ENCODE measurements at regions not wholly inside any gene's neighbourhood (a gene's known extent, or its start where the extent isn't known, plus 50 kb on each side); places are given as distances from the start of the nearest gene placed in this dataset.
"Not testable (repeated sequence)": the region's sequence is repeated elsewhere in the genome, so short reads cannot be mapped to it uniquely, and the experiment has no call there.

GRCh38 chr4:164251257-164251656, 502.7 kb upstream of the SMIM31 start:
- no peak for DNase-seq (ENCODE audit: low read depth)
- TF ChIP-seq CTCF (IDR thresholded peaks at IDR 0.05; ENCODE audit: control insufficient read depth, insufficient read depth, low read depth, low read length, missing control alignments) = no peak
- no peak overlapping the region for H3K4me3 ChIP-seq (ENCODE audit: control insufficient read depth, low read depth, low read length)

GRCh38 chr4:164252286-164252685, 501.6 kb upstream of the SMIM31 start:
- no peak for DNase-seq (ENCODE audit: low read depth)
- no peak overlapping the region for H3K4me3 ChIP-seq (ENCODE audit: control insufficient read depth, low read depth, low read length)
- no peak for TF ChIP-seq CTCF (IDR thresholded peaks at IDR 0.05; ENCODE audit: control insufficient read depth, insufficient read depth, low read depth, low read length, missing control alignments)

- TF ChIP-seq CTCF (IDR thresholded peaks at IDR 0.05; ENCODE audit: control insufficient read depth, insufficient read depth, low read depth, low read length, missing control alignments) = no peak
- H3K4me3 ChIP-seq (ENCODE audit: control insufficient read depth, low read depth, low read length) = no peak overlapping the region
- no peak for DNase-seq (ENCODE audit: low read depth)
Observed at GRCh38 chr4:164261831-164262230, 492.1 kb upstream of the SMIM31 start.

GRCh38 chr4:164262508-164262907, 491.4 kb upstream of the SMIM31 start:
- not testable (repeated sequence) for DNase-seq (ENCODE audit: low read depth); H3K4me3 ChIP-seq (ENCODE audit: control insufficient read depth, low read depth, low read length)

DNA sequence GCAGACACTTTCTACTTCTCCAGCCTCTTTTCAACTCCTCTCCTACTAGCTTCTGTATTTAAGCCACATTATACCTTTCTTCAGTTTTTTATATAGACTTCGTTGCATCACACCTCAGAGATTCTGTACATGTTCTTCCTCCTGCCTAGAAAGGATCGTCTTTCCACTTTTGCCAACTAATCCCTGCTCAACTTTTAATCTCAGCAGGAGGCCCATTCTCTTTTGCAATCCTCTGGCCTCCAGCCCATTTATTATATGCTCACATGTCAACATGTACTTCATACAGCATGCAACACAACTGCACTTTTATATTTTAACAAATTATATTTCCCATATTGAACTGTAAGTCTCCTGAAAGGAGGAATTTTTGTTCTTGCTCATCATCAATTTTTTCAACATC, 476.5 kb upstream of the SMIM31 start:
- H3K4me3 ChIP-seq (ENCODE audit: control insufficient read depth, low read depth, low read length); DNase-seq (ENCODE audit: low read depth): not testable (repeated sequence)

- DNase-seq (ENCODE audit: low read depth) = no peak
- TF ChIP-seq CTCF (IDR thresholded peaks at IDR 0.05; ENCODE audit: control insufficient read depth, insufficient read depth, low read depth, low read length, missing control alignments) = no peak
- H3K4me3 ChIP-seq (ENCODE audit: control insufficient read depth, low read depth, low read length) = no peak overlapping the region
Observed at GRCh38 chr4:164287173-164287572, 466.8 kb upstream of the SMIM31 start.

GRCh38 chr4:164288578-164288977, 465.4 kb upstream of the SMIM31 start:
- TF ChIP-seq CTCF (IDR thresholded peaks at IDR 0.05; ENCODE audit: control insufficient read depth, insufficient read depth, low read depth, low read length, missing control alignments) = no peak

GRCh38 chr4:164293203-164293602, 460.7 kb upstream of the SMIM31 start:
- no peak for DNase-seq (ENCODE audit: low read depth)
- no peak for TF ChIP-seq CTCF (IDR thresholded peaks at IDR 0.05; ENCODE audit: control insufficient read depth, insufficient read depth, low read depth, low read length, missing control alignments)
- no peak overlapping the region for H3K4me3 ChIP-seq (ENCODE audit: control insufficient read depth, low read depth, low read length)

More at GRCh38 chr4:164288578-164288977, 465.4 kb upstream of the SMIM31 start:
- H3K4me3 ChIP-seq (ENCODE audit: control insufficient read depth, low read depth, low read length) = no peak overlapping the region
- DNase-seq (ENCODE audit: low read depth) = no peak

All from AG09309 (cell line).